Adipocyte (in vitro differentiated cells): ENCODE measurements at regions not wholly inside any gene's neighbourhood (a gene's known extent, or its start where the extent isn't known, plus 50 kb on each side); places are given as distances from the start of the nearest gene placed in this dataset.

Experiments
- DNase-seq: peaks from one replicate; pipeline ENCODE4 v3.0.0-alpha.2; 2015; ENCODE audit warnings: low read depth
- H3K27me3 ChIP-seq: replicated peaks from 2 replicates; pipeline ENCODE4 v1.7.0; 2013; ENCODE audit warnings: mild to moderate bottlenecking, low read length, moderate library complexity; ENCODE audit not compliant: control insufficient read depth, insufficient read depth
- H3K36me3 ChIP-seq: 2 replicates; pipeline ENCODE4 v1.7.0; 2013; ENCODE audit warnings: low read length, mild to moderate bottlenecking, moderate library complexity; ENCODE audit not compliant: control insufficient read depth, insufficient read depth, severe bottlenecking
- H3K4me1 ChIP-seq: 2 replicates; pipeline ENCODE4 v1.7.0; 2013; ENCODE audit warnings: mild to moderate bottlenecking, low read length, moderate library complexity; ENCODE audit not compliant: control insufficient read depth, insufficient read depth
- H3K4me3 ChIP-seq: 2 replicates; pipeline ENCODE4 v1.7.0; 2013; ENCODE audit warnings: mild to moderate bottlenecking, low read length, moderate library complexity
- H3K9ac ChIP-seq: 2 replicates; pipeline ENCODE4 v1.7.0; 2013; ENCODE audit warnings: mild to moderate bottlenecking, low read length, moderate library complexity
- H3K9me3 ChIP-seq: 2 replicates; pipeline ENCODE4 v1.7.0; 2013; ENCODE audit warnings: mild to moderate bottlenecking, low read length, moderate library complexity; ENCODE audit not compliant: control insufficient read depth

DNA sequence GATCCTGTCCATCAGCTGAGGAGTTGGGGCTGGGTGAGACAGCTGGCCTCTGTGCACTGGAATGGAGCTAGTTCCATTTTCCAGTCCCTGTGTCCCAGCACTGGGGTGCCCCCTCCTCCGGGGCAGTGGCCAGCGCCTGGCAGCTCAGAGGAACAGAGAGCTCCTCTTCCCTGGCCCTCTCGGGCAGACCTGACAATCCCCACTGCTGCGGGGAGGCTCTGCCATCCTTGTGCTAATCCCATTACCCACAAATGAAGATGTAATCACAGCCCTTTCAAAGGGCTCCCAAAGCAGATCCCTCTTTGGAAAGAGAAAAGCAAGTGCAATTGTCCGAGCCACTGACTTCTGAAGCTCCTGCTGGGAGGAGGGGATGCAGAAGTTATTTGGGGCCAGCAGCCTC is 75.1 kb upstream of the MSX1 start:
- Histone ChIP-seq H3K36me3 (no peaks in the 10 kb centered on the region), H3K9ac (no peak overlapping the region), H3K27me3 (no peaks in the 10 kb centered on the region), H3K4me1 (peaks cover 28% of the 10 kb centered on the region), H3K9me3 (peaks cover 13% of the 10 kb centered on the region), H3K4me3 (no peak overlapping the region)
- no peak for DNase-seq

DNA sequence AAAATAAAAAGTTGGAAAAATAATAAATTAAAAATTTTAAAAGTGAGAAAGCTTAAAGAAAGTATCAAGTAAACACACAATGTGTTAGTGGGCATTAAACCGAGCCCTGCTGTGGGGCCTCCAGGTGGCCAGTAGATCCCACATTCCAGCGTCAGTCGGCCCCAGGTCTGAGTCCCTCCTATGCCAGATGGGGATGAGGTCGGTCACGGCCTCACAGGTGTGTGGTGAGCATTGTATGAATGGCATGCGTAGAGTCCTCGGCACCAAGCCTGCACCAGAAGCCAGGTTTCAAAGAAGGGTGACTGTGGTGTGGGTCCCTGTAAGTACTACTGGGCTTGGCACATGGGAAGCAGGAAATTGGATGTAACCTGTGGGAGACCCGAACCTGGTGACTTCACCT is 75.6 kb upstream of the MSX1 start:
- peaks cover 9% of the 10 kb centered on the region for H3K9me3 ChIP-seq
- H3K9ac ChIP-seq = no peak overlapping the region
- H3K36me3 ChIP-seq = no peaks in the 10 kb centered on the region
- no peaks in the 10 kb centered on the region for H3K27me3 ChIP-seq
- H3K4me1 ChIP-seq = peaks cover 28% of the 10 kb centered on the region
- no peak for DNase-seq
- no peak overlapping the region for H3K4me3 ChIP-seq

DNA sequence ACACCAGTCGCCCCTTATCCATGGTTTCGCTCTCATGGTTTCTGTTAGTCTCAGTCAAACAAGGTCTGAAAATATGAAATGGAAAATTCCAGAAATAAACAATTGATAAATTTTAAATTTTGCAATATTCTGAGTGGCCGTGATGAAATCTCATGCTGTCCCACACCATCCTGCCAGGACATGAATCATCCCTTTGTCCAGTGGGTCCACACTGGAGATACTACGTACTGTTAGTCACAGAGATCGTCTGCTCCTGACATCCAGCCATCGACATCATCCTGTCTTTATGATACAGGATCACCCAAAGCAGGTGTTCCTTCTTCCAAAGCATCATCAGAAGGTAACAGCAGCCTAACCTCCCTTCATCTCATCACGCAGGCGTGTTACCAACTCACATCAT is 76.5 kb upstream of the MSX1 start:
- no peaks in the 10 kb centered on the region for H3K36me3 ChIP-seq
- peak overlapping the region; percentile 60 for H3K4me3 ChIP-seq
- no peaks in the 10 kb centered on the region for H3K27me3 ChIP-seq
- H3K4me1 ChIP-seq = peaks cover 28% of the 10 kb centered on the region
- peak; percentile 35 for DNase-seq
- peak overlapping the region; percentile 66 for H3K9ac ChIP-seq
- H3K9me3 ChIP-seq = peaks cover under 1% of the 10 kb centered on the region

DNA sequence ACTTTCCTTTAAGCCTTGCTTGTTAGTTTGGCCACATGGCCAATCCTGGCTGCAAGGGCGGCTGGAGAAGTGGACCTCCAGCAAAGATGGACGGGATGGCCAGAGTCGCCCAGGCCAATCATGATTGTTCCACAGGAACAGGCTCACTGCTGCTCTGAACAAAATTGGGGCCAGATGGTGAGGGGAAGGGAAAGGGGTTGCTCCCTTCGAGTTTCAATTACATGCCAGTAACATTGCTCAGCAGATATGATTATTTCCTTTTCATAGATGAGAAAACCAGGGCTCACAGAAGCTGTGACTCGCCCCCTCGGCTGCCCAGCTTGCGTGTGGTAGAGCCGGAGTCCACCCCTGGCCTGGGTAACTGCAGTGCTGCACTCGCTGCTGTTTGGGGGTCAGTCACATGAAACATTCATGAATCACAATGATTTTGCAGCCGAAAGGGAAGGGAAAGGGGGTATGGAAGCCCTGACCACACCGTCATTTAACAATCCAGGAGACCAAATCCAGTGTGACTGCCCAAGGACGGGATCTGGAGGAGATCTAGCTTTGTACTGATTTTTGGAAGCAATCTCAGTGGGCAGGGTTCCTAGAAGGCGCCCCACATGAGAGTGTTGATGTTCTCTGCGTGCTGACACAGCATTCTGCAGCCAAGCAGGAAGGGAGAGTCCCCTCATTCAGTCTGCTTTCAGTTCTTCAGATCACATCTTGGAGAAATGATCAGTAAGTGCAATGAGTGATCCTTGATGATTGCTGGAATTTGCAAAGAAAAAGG is 77.3 kb upstream of the MSX1 start:
- Histone ChIP-seq H3K4me3 (peak overlapping the region; percentile 60), H3K27me3 (no peaks in the 10 kb centered on the region), H3K9ac (peak overlapping the region; percentile 66), H3K4me1 (peaks cover 28% of the 10 kb centered on the region), H3K9me3 (no peaks in the 10 kb centered on the region), H3K36me3 (no peaks in the 10 kb centered on the region)
- DNase-seq = peak; percentile 66

DNA sequence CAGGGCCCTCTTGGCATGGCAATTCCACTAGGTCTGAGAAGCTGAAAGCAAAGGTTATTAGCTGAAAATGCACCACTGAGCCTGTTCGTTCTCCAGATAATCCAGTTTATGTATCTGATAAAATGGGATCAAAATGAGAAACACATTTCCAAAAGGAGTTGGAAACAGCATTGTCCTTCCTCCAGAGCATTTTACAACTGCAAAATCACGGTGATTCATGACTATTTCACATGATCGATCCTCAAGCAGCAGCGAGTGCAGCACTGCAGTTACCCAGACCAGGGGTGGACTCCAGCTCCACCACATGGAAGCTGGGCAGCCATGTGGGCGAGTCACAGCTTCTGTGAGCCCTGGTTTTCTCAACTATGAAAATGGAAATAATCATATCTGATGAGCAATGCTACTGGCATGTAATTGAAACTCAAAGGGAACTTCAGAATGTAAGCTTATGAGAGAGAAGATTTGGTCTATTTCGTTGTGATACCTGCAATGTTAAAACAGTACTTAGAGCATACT is 78.7 kb upstream of the MSX1 start:
- H3K4me3 ChIP-seq = peak overlapping the region; percentile 9

DNA sequence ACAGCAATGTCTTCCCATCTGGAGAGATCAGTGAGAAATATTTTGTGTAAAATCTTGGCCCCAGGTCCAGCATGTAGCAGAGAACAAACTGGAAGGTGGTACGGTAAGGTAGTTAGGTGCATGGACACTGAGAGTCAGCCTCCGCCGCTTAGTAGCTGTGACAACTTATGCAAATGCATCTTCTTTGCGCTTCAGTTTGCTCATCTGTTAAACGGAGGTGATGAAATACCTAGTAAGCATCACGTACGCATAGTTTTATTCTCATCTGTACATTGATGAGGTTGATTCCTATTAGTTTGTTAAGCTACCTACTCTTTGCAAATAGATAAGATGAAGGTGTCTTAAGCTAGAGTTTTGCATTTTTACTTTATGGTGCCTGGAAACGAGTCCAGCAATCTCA is 80.0 kb upstream of the MSX1 start:
- Histone ChIP-seq H3K4me1 (peaks cover 28% of the 10 kb centered on the region), H3K9me3 (no peaks in the 10 kb centered on the region), H3K36me3 (no peaks in the 10 kb centered on the region), H3K4me3 (no peak overlapping the region), H3K9ac (no peak overlapping the region), H3K27me3 (no peaks in the 10 kb centered on the region)
- no peak for DNase-seq

More for the DNA sequence above, 78.7 kb upstream of the MSX1 start:
- Histone ChIP-seq H3K27me3 (no peaks in the 10 kb centered on the region), H3K9me3 (no peaks in the 10 kb centered on the region), H3K36me3 (no peaks in the 10 kb centered on the region), H3K4me1 (peaks cover 28% of the 10 kb centered on the region), H3K9ac (peak overlapping the region; percentile 60)
- peak; percentile 66 for DNase-seq

DNA sequence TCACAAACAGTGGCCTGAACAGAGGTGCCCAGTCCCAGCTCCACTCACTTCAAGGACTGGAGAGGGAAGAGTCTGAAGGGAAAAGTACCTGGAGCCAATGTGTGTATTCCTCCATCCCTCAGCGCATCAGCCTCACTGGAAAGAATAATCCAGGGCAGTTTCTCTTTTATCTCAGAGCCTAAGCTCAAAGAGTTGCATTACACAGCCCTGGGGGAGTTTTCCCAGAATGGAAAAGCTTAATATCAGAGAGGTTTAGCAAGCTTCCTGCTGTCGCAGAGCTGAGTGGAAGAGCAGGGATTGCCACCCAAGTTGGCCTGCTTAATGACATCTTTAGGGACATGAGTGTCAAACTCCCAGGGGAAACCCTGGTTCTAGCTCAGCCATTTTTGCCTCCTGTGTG is 80.4 kb upstream of the MSX1 start:
- Histone ChIP-seq H3K36me3 (no peaks in the 10 kb centered on the region), H3K9me3 (no peaks in the 10 kb centered on the region), H3K4me1 (peaks cover 28% of the 10 kb centered on the region), H3K9ac (no peak overlapping the region), H3K4me3 (no peak overlapping the region), H3K27me3 (no peaks in the 10 kb centered on the region)
- no peak for DNase-seq

DNA sequence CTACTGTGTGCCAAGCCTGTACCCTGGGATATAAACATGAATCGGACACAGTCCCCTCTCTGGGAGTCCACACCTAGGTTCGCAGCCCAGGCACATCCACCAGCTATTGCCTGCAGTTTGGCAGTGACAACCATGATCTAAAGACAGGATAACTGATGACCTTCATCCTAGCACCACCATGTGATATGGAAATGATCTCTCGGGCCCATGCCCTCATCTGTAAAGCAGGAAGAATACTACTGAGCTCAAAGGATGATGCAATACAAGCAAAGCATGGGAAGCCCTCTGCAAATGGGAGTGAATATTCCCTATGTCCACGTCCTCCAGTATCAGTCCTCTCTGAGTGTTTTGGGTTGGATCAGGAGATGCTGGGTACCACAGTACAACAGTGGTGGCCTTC is 80.9 kb upstream of the MSX1 start:
- H3K9ac ChIP-seq = no peak overlapping the region
- DNase-seq = no peak
- no peaks in the 10 kb centered on the region for H3K27me3 ChIP-seq
- H3K4me1 ChIP-seq = peaks cover 28% of the 10 kb centered on the region
- no peak overlapping the region for H3K4me3 ChIP-seq
- no peaks in the 10 kb centered on the region for H3K36me3 ChIP-seq
- H3K9me3 ChIP-seq = no peaks in the 10 kb centered on the region

DNA sequence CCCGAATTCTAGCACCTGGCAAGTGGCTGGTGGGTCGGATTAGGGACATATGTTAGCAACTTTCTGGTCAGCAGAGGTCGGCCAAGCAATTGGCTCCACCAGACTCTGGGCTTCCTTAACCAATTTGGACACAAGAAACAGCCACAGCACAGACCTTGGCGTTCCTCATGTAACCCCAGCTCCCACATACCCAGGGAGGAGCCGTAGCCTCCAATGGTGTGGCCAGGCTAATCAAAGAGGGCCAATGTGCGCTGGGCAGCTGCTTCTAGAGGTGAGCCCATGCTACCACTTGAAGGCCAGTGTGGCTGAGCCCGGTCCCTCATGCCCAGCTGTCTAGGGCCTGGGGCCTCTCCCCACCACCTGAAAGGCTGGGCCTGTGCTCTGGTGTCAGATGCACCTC is 82.5 kb upstream of the MSX1 start:
- Histone ChIP-seq H3K9me3 (no peaks in the 10 kb centered on the region), H3K9ac (no peak overlapping the region), H3K4me3 (no peak overlapping the region), H3K36me3 (no peaks in the 10 kb centered on the region), H3K27me3 (no peaks in the 10 kb centered on the region), H3K4me1 (peaks cover 19% of the 10 kb centered on the region)
- no peak for DNase-seq

DNA sequence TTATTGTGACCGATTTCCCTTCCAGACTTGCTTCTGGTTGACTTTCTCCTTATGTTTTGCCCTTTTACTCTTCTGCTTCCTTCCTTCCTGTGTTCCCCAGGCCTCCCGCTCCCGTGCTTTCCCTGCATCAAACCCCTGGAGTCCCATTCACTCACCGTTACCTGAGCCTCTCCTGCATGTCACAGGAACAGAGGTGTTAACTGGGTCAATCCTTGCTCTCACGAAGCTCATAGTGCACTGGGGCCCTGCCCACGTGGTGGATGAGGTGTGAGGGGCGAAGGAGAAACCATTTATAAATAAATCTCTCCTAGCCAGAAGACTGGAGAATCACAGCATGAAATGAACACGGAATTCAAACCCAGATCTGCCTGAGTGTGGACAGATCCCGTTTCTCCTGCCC is 83.1 kb upstream of the MSX1 start:
- Histone ChIP-seq H3K36me3 (no peaks in the 10 kb centered on the region), H3K4me1 (peaks cover 13% of the 10 kb centered on the region), H3K9me3 (no peaks in the 10 kb centered on the region), H3K4me3 (no peak overlapping the region), H3K9ac (no peak overlapping the region), H3K27me3 (no peaks in the 10 kb centered on the region)
- no peak for DNase-seq

DNA sequence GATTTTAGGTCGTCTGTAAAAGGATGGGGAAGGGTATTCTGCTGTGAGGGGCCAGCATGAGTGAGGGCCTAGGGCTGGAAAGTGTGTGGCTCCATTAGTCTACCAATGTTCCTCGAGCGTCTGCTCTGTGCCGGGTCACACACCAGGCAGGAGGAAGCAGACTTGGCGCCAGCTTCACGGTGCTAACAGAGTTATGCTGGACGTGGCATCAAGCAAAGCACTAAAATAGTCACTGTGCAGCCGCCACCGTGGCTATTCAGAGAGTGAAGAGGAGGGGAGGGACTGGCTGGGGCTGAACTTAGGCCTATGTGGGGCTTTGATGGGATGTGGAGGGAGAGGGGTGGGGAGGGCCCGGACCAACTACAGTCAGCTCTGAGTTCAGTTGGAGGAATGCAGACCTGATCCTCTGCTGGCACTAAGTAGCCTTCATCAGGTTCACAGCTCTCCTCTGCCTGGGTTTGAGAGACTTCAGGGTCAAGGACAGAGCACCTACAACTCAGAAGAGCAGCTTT is 83.9 kb upstream of the MSX1 start:
- no peak overlapping the region for H3K4me3 ChIP-seq
- H3K27me3 ChIP-seq = no peaks in the 10 kb centered on the region
- H3K36me3 ChIP-seq = no peaks in the 10 kb centered on the region
- peaks cover 5% of the 10 kb centered on the region for H3K4me1 ChIP-seq
- DNase-seq = no peak
- no peaks in the 10 kb centered on the region for H3K9me3 ChIP-seq
- H3K9ac ChIP-seq = no peak overlapping the region
